HUES6 (cell line): ENCODE measurements at regions not wholly inside any gene's neighbourhood (a gene's known extent, or its start where the extent isn't known, plus 50 kb on each side); places are given as distances from the start of the nearest gene placed in this dataset.
"Not testable (repeated sequence)": the region's sequence is repeated elsewhere in the genome, so short reads cannot be mapped to it uniquely, and the experiment has no call there.

Experiments
- H3K27ac ChIP-seq: 2 replicates; pipeline ENCODE4 v1.7.0; 2013; ENCODE audit warnings: low read depth, mild to moderate bottlenecking, low read length, inconsistent platforms
- H3K27me3 ChIP-seq: 2 replicates; pipeline ENCODE4 v1.6.1; 2013; ENCODE audit warnings: low read length; ENCODE audit not compliant: control insufficient read depth, insufficient read depth
- H3K36me3 ChIP-seq: 2 replicates; pipeline ENCODE4 v1.6.1; 2013; ENCODE audit warnings: low read length; ENCODE audit not compliant: control insufficient read depth, insufficient read depth
- H3K4me1 ChIP-seq: 2 replicates; pipeline ENCODE4 v1.6.1; 2013; ENCODE audit warnings: low read length; ENCODE audit not compliant: control insufficient read depth, insufficient read depth
- H3K4me3 ChIP-seq: 2 replicates; pipeline ENCODE4 v1.5.1; 2013; ENCODE audit warnings: low read depth, low read length
- H3K9ac ChIP-seq: one replicate; pipeline ENCODE4 v1.6.1; 2013; ENCODE audit warnings: mild to moderate bottlenecking, low read length
- H3K9me3 ChIP-seq: 2 replicates; pipeline ENCODE4 v1.6.1; 2013; ENCODE audit warnings: low read depth, low read length; ENCODE audit not compliant: control insufficient read depth, insufficient read depth

GRCh38 chr22:23500508-23501260 lies 79.4 kb downstream of the IGLL1 start:
- Histone ChIP-seq H3K36me3 (no peaks in the 10 kb centered on the region), H3K9ac (no peak overlapping the region), H3K9me3 (no peaks in the 10 kb centered on the region), H3K4me3 (no peak overlapping the region), H3K27ac (no peak overlapping the region), H3K4me1 (peaks cover 26% of the 10 kb centered on the region), H3K27me3 (peaks cover 3% of the 10 kb centered on the region; the same call in 1 of the 2 replicates)

- H3K4me3 ChIP-seq: no peak overlapping the region
- H3K4me1 ChIP-seq: peaks cover 26% of the 10 kb centered on the region
- H3K27me3 ChIP-seq: peaks cover 3% of the 10 kb centered on the region; the same call in 1 of the 2 replicates
- H3K27ac ChIP-seq: no peak overlapping the region
- H3K36me3 ChIP-seq: no peaks in the 10 kb centered on the region
- no peaks in the 10 kb centered on the region for H3K9me3 ChIP-seq
- H3K9ac ChIP-seq: no peak overlapping the region
Observed at GRCh38 chr22:23499845-23500500, 80.1 kb downstream of the IGLL1 start.

GRCh38 chr22:23498811-23499798 lies 81.0 kb downstream of the IGLL1 start:
- Histone ChIP-seq H3K9me3 (no peaks in the 10 kb centered on the region), H3K36me3 (no peaks in the 10 kb centered on the region), H3K27me3 (peaks cover 3% of the 10 kb centered on the region; the same call in 1 of the 2 replicates), H3K4me1 (peaks cover 26% of the 10 kb centered on the region), H3K4me3 (no peak overlapping the region), H3K27ac (no peak overlapping the region), H3K9ac (no peak overlapping the region)

- H3K27ac ChIP-seq, H3K27me3 ChIP-seq, H3K9ac ChIP-seq, H3K36me3 ChIP-seq, H3K9me3 ChIP-seq, H3K4me3 ChIP-seq: not testable (repeated sequence)
- peaks cover 26% of the 10 kb centered on the region for H3K4me1 ChIP-seq
Observed at GRCh38 chr22:23497889-23498288, 82.2 kb downstream of the IGLL1 start.

DNA sequence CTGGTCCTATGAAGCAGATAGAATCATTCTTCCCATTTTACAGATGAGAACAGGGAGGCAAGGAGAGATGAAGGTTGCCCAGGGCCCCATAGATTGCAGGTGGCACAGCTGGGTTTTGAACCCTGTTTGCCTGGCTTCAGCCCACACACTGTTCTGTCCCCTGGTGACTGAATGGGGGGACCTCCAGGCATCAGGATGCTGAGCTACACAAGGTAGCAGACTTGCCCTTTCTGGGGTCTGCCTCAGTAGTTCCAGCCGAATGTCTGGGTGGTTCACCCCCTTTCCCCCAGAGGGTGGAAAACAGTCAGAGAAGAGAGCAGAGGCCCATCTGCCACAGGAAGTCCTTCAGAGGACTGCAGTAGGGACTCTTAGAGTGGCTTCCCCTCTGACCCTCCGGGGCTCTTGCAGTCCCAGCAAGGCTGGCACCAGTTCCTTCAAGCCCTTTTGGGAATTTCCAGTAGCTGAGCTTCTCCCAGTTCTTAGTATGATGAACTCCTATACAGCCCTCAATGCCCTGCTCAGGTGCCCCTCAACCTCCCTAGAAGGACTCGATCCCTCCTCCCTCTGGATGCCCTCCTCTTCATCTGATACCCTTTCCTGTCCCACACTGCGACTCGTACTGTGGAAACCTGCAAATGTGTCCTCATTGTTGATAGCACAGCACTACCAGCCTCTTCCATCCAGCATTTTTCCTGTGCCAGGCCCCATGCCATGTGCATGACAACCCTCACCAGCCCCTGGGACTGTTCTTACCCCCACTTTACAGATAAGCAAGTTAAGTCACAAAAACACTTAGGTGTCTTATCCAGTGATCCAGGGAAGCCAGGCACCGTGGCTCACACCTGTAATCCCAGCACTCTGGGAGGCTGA lies 82.8 kb downstream of the IGLL1 start:
- H3K9ac ChIP-seq: no peak overlapping the region
- peaks cover 26% of the 10 kb centered on the region for H3K4me1 ChIP-seq
- H3K27me3 ChIP-seq: peaks cover 3% of the 10 kb centered on the region; the same call in 1 of the 2 replicates
- H3K36me3 ChIP-seq: no peaks in the 10 kb centered on the region
- H3K27ac ChIP-seq: no peak overlapping the region
- no peaks in the 10 kb centered on the region for H3K9me3 ChIP-seq
- no peak overlapping the region for H3K4me3 ChIP-seq

GRCh38 chr22:23496445-23496833 lies 83.7 kb downstream of the IGLL1 start:
- Histone ChIP-seq H3K4me3 (no peak overlapping the region), H3K4me1 (peaks cover 26% of the 10 kb centered on the region), H3K27ac (no peak overlapping the region), H3K9me3 (no peaks in the 10 kb centered on the region), H3K9ac (no peak overlapping the region), H3K27me3 (peaks cover 3% of the 10 kb centered on the region; the same call in 1 of the 2 replicates), H3K36me3 (no peaks in the 10 kb centered on the region)

- peaks cover 21% of the 10 kb centered on the region for H3K4me1 ChIP-seq
- H3K27me3 ChIP-seq: peaks cover 3% of the 10 kb centered on the region; the same call in 1 of the 2 replicates
- H3K36me3 ChIP-seq: no peaks in the 10 kb centered on the region
- H3K9ac ChIP-seq: no peak overlapping the region
- no peaks in the 10 kb centered on the region for H3K9me3 ChIP-seq
- H3K4me3 ChIP-seq: no peak overlapping the region
- no peak overlapping the region for H3K27ac ChIP-seq
Observed at GRCh38 chr22:23495614-23496444, 84.3 kb downstream of the IGLL1 start.

DNA sequence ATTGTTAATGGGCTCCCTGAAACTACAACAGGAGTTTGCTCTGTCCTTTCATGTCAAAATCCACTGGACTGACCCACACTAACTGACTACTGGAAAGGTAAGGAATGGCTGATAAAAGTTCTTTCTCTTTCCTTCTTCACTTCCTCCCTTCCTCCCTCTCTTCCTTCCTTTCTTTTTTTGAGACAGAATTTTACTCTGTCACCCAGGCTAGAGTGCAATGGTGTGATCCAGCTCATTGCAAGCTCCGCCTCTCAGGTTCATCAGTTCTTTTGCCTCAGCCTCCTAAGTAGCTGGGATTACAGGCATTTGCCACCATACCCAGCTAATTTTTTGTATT lies 85.2 kb downstream of the IGLL1 start:
- Histone ChIP-seq H3K27me3 (peaks cover 3% of the 10 kb centered on the region; the same call in 1 of the 2 replicates), H3K27ac (no peak overlapping the region), H3K4me1 (peaks cover 12% of the 10 kb centered on the region), H3K9me3 (no peaks in the 10 kb centered on the region), H3K9ac (no peak overlapping the region), H3K36me3 (no peaks in the 10 kb centered on the region), H3K4me3 (no peak overlapping the region)

GRCh38 chr22:23485490-23485889 lies 94.6 kb downstream of the IGLL1 start:
- no peaks in the 10 kb centered on the region; the same call in 1 of the 2 replicates for H3K27me3 ChIP-seq
- H3K27ac ChIP-seq: no peak overlapping the region
- no peaks in the 10 kb centered on the region for H3K36me3 ChIP-seq
- no peaks in the 10 kb centered on the region for H3K4me1 ChIP-seq
- H3K9me3 ChIP-seq: no peaks in the 10 kb centered on the region
- H3K9ac ChIP-seq: no peak overlapping the region
- H3K4me3 ChIP-seq: no peak overlapping the region
